GM04504 (cell line): ENCODE measurements at regions not wholly inside any gene's neighbourhood (a gene's known extent, or its start where the extent isn't known, plus 50 kb on each side); places are given as distances from the start of the nearest gene placed in this dataset.

Source experiments
- DNase-seq: peaks from one replicate; pipeline ENCODE4 v3.0.0-alpha.2; 2012; ENCODE audit warnings: low read depth

DNA sequence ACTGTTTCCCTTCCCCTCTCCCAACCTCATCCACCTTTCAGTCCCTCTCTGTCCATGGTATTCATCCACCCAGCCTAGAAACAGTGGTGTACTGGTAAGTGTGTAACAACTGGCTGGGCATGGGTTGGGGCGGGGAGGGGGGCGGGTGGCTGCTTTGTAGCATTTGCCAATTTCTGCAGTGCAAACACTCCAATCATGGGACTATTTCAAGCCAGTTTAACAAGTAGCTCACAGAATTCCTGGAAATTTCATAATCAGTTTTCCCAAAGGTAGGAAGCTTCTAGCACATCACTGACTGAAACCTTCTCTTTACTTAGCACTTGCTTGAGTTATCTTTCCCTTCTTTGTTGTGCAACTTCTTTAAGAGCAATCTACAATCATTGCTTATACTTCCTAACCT is 100.8 kb upstream of the WASF3 start:
- DNase-seq: no peak

GRCh38 chr13:26457212-26457611 is 100.3 kb upstream of the WASF3 start:
- DNase-seq: no peak

- no peak for DNase-seq
These were observed 99.2 kb upstream of the WASF3 start for GRCh38 chr13:26458196-26458749.

DNA sequence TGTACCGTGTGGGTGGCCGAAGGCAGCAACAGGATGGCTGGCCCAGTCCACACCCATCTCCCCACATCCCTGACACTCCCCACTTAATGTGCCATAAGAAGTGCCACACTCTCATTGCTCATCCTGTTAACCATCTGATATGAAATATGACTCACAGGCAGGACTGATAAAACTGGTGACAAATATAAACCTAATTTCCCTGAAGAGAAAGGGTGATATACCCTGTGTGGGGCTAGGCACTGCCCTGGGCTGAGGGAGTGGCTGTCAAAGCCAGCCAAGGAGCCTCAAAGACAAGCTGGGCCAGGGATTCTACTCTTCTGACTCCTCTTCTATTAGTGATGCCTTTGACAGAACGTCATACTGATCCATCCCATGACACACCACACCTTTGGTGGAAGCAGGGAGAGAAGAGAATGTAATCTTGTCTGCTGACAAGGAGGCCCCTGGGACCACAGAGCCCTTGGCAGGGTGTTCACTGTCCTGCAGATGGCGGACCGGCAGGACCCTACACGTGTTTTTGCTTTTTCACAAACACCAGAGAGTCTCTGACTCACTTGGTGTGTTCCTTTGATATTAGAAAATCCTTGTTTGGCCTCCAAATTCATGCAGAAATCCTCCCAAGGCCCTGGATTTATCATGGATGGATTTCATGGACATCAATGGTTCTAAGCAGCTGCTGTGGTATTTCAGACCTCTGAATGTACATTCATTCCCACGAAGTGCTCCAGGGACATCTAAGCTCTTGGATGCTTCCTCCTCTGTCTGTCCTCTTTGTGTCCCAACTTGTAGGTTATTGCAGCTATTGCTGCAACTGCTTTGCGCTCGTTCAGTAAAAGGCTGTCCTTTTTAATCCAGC is 98.0 kb upstream of the WASF3 start:
- no peak for DNase-seq

DNA sequence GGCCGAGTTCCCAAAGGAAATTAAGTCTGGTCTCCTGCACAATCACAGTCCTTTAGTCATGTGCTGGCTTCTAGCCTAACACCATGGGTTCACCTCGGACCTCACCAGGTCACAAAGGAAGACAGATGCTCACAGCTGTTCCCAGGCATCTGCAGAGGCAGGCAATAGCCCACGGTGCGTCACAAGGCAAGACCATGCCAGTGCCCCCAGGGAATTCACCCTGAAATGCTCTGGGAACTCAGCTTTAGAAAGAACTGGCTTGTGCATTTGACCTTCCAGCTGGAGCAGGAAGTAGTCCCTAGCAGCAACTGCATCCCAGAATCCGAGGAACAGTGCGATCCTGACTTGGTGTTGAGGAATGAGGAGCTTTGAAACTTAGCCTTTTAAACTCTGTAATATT is 96.8 kb upstream of the WASF3 start:
- no peak for DNase-seq

GRCh38 chr13:26463296-26463695 is 94.2 kb upstream of the WASF3 start:
- no peak for DNase-seq

DNA sequence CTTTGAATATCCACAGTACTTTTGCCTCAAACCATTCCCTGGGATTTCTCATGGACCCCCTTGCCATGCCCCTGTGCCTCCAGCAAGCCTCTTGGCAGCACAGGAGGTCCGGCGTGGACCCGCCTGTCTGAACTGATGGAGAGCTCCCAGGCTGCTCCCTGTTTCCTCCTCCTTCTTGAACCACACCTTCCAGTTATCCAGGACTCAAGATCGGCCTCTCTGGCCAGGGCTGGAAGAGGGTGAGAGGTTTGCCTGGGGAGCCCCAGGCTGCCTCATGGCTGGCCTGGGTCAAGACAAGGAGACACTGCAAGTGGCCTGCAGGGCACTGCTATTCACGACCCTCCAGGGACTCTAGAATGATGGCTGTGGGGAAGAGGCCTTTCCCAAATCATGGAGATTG is 93.6 kb upstream of the WASF3 start:
- no peak for DNase-seq

GRCh38 chr13:26465514-26465913 is 92.0 kb upstream of the WASF3 start:
- no peak for DNase-seq

GRCh38 chr13:26465954-26466353 is 91.5 kb upstream of the WASF3 start:
- DNase-seq: no peak

GRCh38 chr13:26468265-26468801 is 89.2 kb upstream of the WASF3 start:
- no peak for DNase-seq

GRCh38 chr13:26469602-26470001 is 87.9 kb upstream of the WASF3 start:
- DNase-seq: no peak

- DNase-seq: no peak
These were observed 85.7 kb upstream of the WASF3 start for GRCh38 chr13:26471807-26472206.

- DNase-seq: no peak
These were observed 83.8 kb upstream of the WASF3 start for GRCh38 chr13:26473571-26474230.

DNA sequence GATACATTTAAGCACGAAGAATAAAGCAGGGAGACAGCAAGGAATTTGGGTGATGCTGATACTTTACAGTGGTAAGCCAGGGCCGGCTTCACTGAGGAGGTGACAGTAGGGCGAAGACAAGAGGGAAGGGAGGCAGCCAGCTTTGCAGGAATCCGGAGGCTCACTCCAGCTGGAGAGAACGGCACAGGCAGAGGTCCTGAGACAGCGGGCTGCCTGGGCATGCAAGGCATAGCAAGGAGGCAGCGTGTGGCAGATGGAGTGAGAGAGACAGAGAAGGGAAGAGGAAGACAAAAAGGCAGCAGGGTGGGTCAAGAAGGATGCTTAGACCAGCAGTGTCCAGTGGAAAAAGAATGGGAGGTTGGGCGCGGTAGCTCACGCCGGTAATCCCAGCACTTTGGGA is 83.2 kb upstream of the WASF3 start:
- no peak for DNase-seq

- no peak for DNase-seq
These were observed 82.0 kb upstream of the WASF3 start for GRCh38 chr13:26475176-26476110.

DNA sequence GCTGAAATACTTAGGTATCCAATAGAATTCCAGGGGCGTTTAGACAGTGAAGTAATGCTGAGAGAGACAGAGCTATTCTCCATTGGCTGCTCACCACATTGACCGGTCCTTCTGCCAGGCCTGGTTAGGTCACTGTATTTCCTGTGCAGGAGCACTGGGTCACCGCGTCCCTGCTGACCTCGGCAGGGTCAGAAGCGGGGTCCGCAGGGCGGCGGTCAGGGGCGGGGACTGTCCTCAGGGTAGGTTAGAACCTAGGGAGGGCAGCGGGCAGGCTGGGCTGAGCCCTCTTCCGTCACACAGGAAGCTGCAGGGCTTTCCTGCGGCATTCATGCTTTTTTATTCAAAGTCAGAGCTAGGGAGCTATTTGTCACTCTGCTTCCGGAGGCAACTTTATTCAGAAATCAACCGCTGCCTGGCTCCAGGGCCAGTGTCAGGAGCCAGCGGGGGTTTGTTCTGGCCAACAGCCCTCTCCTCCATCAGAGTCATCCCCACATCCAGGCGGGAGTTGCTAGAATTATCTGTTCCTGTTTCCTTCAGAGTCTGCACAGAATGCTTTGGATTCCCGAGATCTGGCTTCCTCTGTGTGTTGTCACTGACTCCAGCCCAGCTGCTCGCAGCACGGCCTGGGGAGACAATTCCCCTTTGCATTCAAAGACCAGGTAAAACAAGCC is 81.2 kb upstream of the WASF3 start:
- DNase-seq: no peak

GRCh38 chr13:26476782-26477142 is 80.7 kb upstream of the WASF3 start:
- DNase-seq: no peak

DNA sequence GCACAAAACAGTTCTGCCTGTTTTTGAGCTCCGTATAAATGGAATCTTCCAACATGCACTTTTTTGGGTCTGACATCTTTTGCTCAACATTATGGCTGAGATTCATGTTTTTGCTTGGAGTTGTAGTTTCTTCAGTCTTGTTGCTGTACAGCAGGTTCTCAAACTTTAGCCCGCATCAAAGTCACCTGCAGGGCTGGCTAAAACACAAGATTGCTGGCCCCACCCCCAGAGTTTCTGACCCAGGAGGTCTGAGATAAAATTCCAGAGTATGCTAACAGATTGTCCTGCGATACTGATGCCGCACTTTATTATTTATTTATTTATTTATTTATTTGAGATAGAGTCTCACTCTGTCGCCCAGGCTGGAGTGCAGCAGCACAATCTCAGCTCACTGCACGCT is 79.8 kb upstream of the WASF3 start:
- no peak for DNase-seq

DNA sequence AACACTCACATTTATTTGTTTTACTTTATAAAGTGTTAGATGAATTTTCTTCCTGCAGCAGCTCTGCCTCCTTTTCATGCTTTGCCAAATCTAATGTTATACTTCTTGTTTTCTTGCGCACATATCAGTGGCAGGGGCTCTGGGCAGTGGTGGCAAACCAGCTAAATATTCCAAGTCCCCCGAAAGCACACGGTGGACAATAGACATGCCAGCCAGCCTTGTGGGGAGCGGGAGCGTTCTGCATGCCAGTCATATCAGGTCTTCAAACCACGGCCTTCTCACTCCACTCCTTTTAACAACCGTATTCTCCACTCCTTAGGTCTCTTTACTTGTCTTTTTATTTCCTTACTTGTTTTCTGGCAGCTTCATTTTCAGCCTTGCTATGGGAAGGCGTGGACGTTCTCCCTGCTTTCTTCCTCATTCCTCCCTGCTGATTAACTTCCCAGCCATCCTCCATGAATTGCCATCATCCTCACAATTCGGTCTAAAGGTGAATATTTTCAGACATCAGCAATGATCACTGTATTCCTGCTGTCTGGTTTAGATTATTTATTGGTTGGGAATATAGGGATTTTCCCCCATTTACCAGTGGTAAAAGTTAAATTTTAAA is 77.1 kb upstream of the WASF3 start:
- DNase-seq: no peak

DNA sequence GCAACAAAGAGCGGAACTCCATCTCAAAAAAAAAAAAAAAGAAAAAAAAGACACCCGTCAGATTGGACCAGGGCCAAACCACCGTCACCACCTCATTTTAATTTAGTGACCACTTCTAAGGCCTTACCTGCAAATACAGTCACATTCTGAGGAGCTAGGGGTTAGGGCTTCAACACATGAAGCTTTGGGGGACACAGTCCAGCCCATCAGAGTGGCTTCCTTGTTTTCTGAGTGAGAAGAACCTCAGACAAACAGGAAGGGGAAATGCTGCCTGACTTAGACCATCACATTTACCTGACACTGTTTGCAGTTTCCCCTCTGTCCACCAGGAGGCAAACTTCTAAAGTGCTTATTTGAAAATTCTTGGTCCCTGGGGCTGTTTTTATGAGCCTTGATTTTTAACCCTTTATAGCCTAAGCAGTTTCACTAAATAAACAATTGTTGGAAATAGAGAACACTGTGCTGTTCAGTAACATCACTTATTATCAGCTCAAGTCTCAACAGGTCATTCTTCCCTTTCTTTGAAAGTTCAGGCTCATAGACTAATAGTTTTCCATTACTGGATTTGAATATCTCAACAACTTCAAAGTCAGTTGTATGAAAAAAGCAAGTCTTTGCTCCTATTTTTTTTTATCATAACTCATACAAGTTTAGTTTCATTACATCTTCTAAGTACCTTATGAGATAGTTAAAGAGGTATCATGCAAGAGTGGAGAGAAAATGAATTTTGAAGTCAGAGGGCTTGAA is 74.9 kb upstream of the WASF3 start:
- peak; percentile 45 for DNase-seq
